Endothelial cell of umbilical vein (primary cell): ENCODE measurements at regions not wholly inside any gene's neighbourhood (a gene's known extent, or its start where the extent isn't known, plus 50 kb on each side); places are given as distances from the start of the nearest gene placed in this dataset.

Source experiments
- EZH2 ChIP-seq: IDR thresholded peaks from 2 replicates; pipeline ENCODE4 v1.6.1; 2012; ENCODE audit warnings: borderline replicate concordance, low read depth, mild to moderate bottlenecking, moderate library complexity, low read length, inconsistent platforms; ENCODE audit not compliant: severe bottlenecking
- FOS ChIP-seq: IDR thresholded peaks from 2 replicates; pipeline ENCODE4 v1.6.1; 2011; ENCODE audit warnings: mild to moderate bottlenecking, low read length, moderate library complexity, borderline replicate concordance; ENCODE audit not compliant: insufficient read depth
- GATA2 ChIP-seq: IDR thresholded peaks from 2 replicates; pipeline ENCODE4 v1.7.0; 2011; ENCODE audit warnings: low read depth, mild to moderate bottlenecking, moderate library complexity, mixed read lengths, low read length; ENCODE audit not compliant: insufficient read length, insufficient read depth
- JUN ChIP-seq: IDR thresholded peaks from 2 replicates; pipeline ENCODE4 v1.6.1; 2011; ENCODE audit warnings: borderline replicate concordance, low read depth; ENCODE audit not compliant: insufficient read length, insufficient read depth
- MAX ChIP-seq: IDR thresholded peaks from 2 replicates; pipeline ENCODE4 v1.6.1; 2011; ENCODE audit not compliant: insufficient read depth, insufficient read length
- MYC ChIP-seq: IDR thresholded peaks from one replicate; pipeline ENCODE4 v1.6.1; 2011; ENCODE audit warnings: mild to moderate bottlenecking, low read depth, low read length
- POLR2A ChIP-seq: IDR thresholded peaks from 2 replicates; pipeline ENCODE4 v1.6.1; 2012; ENCODE audit warnings: low read depth, mild to moderate bottlenecking, control low read depth, low read length
- POLR2AphosphoS5 ChIP-seq: IDR thresholded peaks from 2 replicates; pipeline ENCODE4 v1.6.1; 2012; ENCODE audit warnings: low read depth, mild to moderate bottlenecking, control low read depth, low read length, moderate library complexity; ENCODE audit not compliant: insufficient read depth
- TF ChIP-seq, protein P1 (sequence below), 2 donors: IDR thresholded peaks; 1 replicate in 1 of 2; 2 replicates in 1 of 2; pipeline ENCODE4 v1.5.1; 2011; ENCODE audit warnings: low read length in 2 of 2, mild to moderate bottlenecking in 2 of 2, moderate library complexity in 2 of 2, control low read depth in 1 of 2, inconsistent platforms in 1 of 2, low read depth in 1 of 2; ENCODE audit not compliant: insufficient read depth in 1 of 2; ENCODE audit errors: extremely low read depth in 1 of 2

GRCh38 chrX:39169976-39170375 lies 368.7 kb downstream of the MID1IP1 start:
- TF ChIP-seq JUN, result no peak
- TF ChIP-seq, protein P1, sequence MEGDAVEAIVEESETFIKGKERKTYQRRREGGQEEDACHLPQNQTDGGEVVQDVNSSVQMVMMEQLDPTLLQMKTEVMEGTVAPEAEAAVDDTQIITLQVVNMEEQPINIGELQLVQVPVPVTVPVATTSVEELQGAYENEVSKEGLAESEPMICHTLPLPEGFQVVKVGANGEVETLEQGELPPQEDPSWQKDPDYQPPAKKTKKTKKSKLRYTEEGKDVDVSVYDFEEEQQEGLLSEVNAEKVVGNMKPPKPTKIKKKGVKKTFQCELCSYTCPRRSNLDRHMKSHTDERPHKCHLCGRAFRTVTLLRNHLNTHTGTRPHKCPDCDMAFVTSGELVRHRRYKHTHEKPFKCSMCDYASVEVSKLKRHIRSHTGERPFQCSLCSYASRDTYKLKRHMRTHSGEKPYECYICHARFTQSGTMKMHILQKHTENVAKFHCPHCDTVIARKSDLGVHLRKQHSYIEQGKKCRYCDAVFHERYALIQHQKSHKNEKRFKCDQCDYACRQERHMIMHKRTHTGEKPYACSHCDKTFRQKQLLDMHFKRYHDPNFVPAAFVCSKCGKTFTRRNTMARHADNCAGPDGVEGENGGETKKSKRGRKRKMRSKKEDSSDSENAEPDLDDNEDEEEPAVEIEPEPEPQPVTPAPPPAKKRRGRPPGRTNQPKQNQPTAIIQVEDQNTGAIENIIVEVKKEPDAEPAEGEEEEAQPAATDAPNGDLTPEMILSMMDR (IDR thresholded peaks at IDR 0.05; ENCODE audit: extremely low read depth in 1 of 2, insufficient read depth in 1 of 2, low read depth in 1 of 2, low read length in 2 of 2), result no peak
- TF ChIP-seq MAX, result no peak
- TF ChIP-seq POLR2AphosphoS5, result no peak
- TF ChIP-seq POLR2A, result no peak
- TF ChIP-seq EZH2, result no peak
- TF ChIP-seq FOS, result no peak
- no peak for TF ChIP-seq MYC
- TF ChIP-seq GATA2, result no peak
